Keratinocyte (primary cell): ENCODE measurements at regions not wholly inside any gene's neighbourhood (a gene's known extent, or its start where the extent isn't known, plus 50 kb on each side); places are given as distances from the start of the nearest gene placed in this dataset.

ENCODE experiments used
- DNase-seq: peaks from one replicate; pipeline ENCODE4 v3.0.0-alpha.2; 2011; ENCODE audit warnings: low read depth, missing footprints, low spot score
- FAIRE-seq: peaks from 2 replicates; lab custom pipeline; 2011; peaks lifted over from hg19 to GRCh38; lab: Jason Lieb, UNC
- H2AFZ ChIP-seq: 2 replicates; pipeline ENCODE4 v1.6.0; 2012; ENCODE audit warnings: low read length, control low read depth, inconsistent platforms; ENCODE audit not compliant: control insufficient read depth
- H3K27ac ChIP-seq: 2 replicates; pipeline ENCODE4 v1.5.1; 2011; ENCODE audit warnings: low read length; ENCODE audit not compliant: control insufficient read depth, insufficient read depth
- H3K27me3 ChIP-seq: 3 replicates; pipeline ENCODE4 v1.6.0; 2011; ENCODE audit warnings: low read length; ENCODE audit not compliant: control insufficient read depth, insufficient read depth; ENCODE audit errors: extremely low read depth
- H3K36me3 ChIP-seq, 2 experiments: 2 replicates in 1 of 2; 3 replicates in 1 of 2; pipeline ENCODE4 v1.5.1; 2011; ENCODE audit warnings: low read length in 2 of 2, mild to moderate bottlenecking in 1 of 2; ENCODE audit not compliant: control insufficient read depth in 2 of 2, insufficient read depth in 2 of 2; ENCODE audit errors: extremely low read depth in 1 of 2
- H3K4me1 ChIP-seq: 3 replicates; pipeline ENCODE4 v1.5.1; 2011; ENCODE audit warnings: low read length; ENCODE audit not compliant: control insufficient read depth, insufficient read depth; ENCODE audit errors: extremely low read depth
- H3K4me2 ChIP-seq: 3 replicates; pipeline ENCODE4 v1.6.0; 2011; ENCODE audit warnings: low read depth, low read length; ENCODE audit not compliant: control insufficient read depth, insufficient read depth; ENCODE audit errors: extremely low read depth
- H3K4me3 ChIP-seq, 3 experiments: fragments of 200-600 bp in 1 of 3; sonication (generic) in 1 of 3; 2 replicates in 2 of 3; 3 replicates in 1 of 3; pipeline ENCODE4 v1.5.1; 2011 to 2016; ENCODE audit warnings: low read length in 3 of 3, mild to moderate bottlenecking in 3 of 3, control low read depth in 2 of 3, inconsistent platforms in 1 of 3, low read depth in 1 of 3, mixed read lengths in 1 of 3, mixed run types in 1 of 3, moderate library complexity in 1 of 3; ENCODE audit not compliant: control insufficient read depth in 2 of 3, insufficient read depth in 2 of 3; ENCODE audit errors: extremely low read depth in 1 of 3
- H3K79me2 ChIP-seq: 2 replicates; pipeline ENCODE4 v1.6.0; 2012; ENCODE audit warnings: low read length; ENCODE audit not compliant: control insufficient read depth, insufficient read depth
- H3K9ac ChIP-seq: 3 replicates; pipeline ENCODE4 v1.6.0; 2011; ENCODE audit warnings: low read length; ENCODE audit not compliant: control insufficient read depth, insufficient read depth; ENCODE audit errors: extremely low read depth
- H3K9me1 ChIP-seq: 3 replicates; pipeline ENCODE4 v1.6.0; 2011; ENCODE audit warnings: low read length; ENCODE audit not compliant: control insufficient read depth, insufficient read depth; ENCODE audit errors: extremely low read depth
- H3K9me3 ChIP-seq: 2 replicates; pipeline ENCODE4 v1.5.1; 2012; ENCODE audit warnings: low read depth, low read length; ENCODE audit not compliant: control insufficient read depth
- H4K20me1 ChIP-seq: 3 replicates; pipeline ENCODE4 v1.6.0; 2011; ENCODE audit warnings: low read length; ENCODE audit not compliant: control insufficient read depth, insufficient read depth; ENCODE audit errors: extremely low read depth
- CTCF ChIP-seq, 3 experiments: IDR thresholded peaks in 1 of 3; conservative IDR thresholded peaks in 1 of 3; optimal IDR thresholded peaks in 1 of 3; 2 replicates in 2 of 3; 3 replicates in 1 of 3; pipeline versions ENCODE3 to v1.5.1; 2011; ENCODE audit warnings: low read length in 3 of 3, mild to moderate bottlenecking in 3 of 3, moderate library complexity in 2 of 3, control low read depth in 1 of 3, inconsistent platforms in 1 of 3; ENCODE audit not compliant: insufficient read depth in 2 of 3; ENCODE audit errors: extremely low read depth in 1 of 3
- EZH2 ChIP-seq: IDR thresholded peaks from one replicate; pipeline ENCODE4 v1.6.1; 2012; ENCODE audit warnings: inconsistent platforms, mild to moderate bottlenecking, low read length, moderate library complexity
- dilution Hi-C: fragments of 300-500 bp; cut with MboI; formaldehyde crosslinking; loops from one replicate; pipeline ENCODE4 v1.7.0; 2020; ENCODE audit warnings: low sequenced_read_pairs; ENCODE audit not compliant: extremely low pct_ligation_motif_present

- Histone ChIP-seq H3K4me3 (no peak overlapping the region), H3K79me2 (no peaks in the 10 kb centered on the region), H3K9me1 (no peaks in the 10 kb centered on the region), H3K4me1 (peaks cover 13% of the 10 kb centered on the region), H4K20me1 (no peaks in the 10 kb centered on the region), H3K9ac (no peak overlapping the region), H3K36me3 (no peaks in the 10 kb centered on the region), H3K27ac (no peak overlapping the region), H3K27me3 (no peaks in the 10 kb centered on the region), H2AFZ (no peak overlapping the region), H3K9me3 (no peaks in the 10 kb centered on the region), H3K4me2 (no peak overlapping the region)
- TF ChIP-seq EZH2 (no peak), CTCF (optimal IDR thresholded peaks at IDR 0.05 in 1 of 3, IDR thresholded peaks at IDR 0.05 in 1 of 3, conservative IDR thresholded peaks at IDR 0.05 in 1 of 3; ENCODE audit: extremely low read depth in 1 of 3, insufficient read depth in 2 of 3, low read length in 3 of 3) (no peak)
- dilution Hi-C loops = no loop called here
- FAIRE-seq (no peak), DNase-seq (no peak)
Measured at GRCh38 chr5:173717959-173718358, 101.5 kb upstream of the BOD1 start.

- Histone ChIP-seq H3K27me3 (no peaks in the 10 kb centered on the region), H3K9me1 (no peaks in the 10 kb centered on the region), H3K4me1 (peaks cover 13% of the 10 kb centered on the region), H2AFZ (no peak overlapping the region), H3K79me2 (no peaks in the 10 kb centered on the region), H3K4me2 (no peak overlapping the region), H3K9me3 (no peaks in the 10 kb centered on the region), H3K9ac (no peak overlapping the region), H3K4me3 (no peak overlapping the region), H3K36me3 (no peaks in the 10 kb centered on the region), H3K27ac (no peak overlapping the region), H4K20me1 (no peaks in the 10 kb centered on the region)
- TF ChIP-seq EZH2 (no peak), CTCF (optimal IDR thresholded peaks at IDR 0.05 in 1 of 3, IDR thresholded peaks at IDR 0.05 in 1 of 3, conservative IDR thresholded peaks at IDR 0.05 in 1 of 3; ENCODE audit: extremely low read depth in 1 of 3, insufficient read depth in 2 of 3, low read length in 3 of 3) (no peak)
- FAIRE-seq (no peak), DNase-seq (no peak)
- dilution Hi-C loops = no loop called here
Measured at GRCh38 chr5:173718469-173718868, 102.0 kb upstream of the BOD1 start.
